ENCODE measurements at regions not wholly inside any gene's neighbourhood (a gene's known extent, or its start where the extent isn't known, plus 50 kb on each side); places are given as distances from the start of the nearest gene placed in this dataset.

DNA sequence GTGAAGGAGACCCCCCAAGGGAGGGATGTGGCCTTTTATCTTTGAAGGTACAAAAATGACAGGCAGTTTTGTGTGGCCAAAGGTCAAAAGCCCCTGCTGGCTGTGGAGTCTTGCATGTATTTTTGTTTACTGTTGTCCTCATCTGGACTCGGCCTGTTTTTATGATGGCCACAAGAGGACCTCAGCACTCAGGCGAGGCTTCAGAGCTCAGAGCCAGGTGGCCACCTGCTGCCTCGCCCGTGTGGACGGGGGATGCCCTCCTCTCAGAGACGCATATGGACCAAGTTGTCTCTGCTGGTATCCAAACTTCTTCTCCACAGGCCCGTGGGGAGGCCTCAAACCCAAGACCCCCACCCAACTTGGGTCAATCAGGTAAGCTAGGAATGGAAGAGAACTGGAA is 118.2 kb downstream of the DACT2 start:
- no peaks in the 10 kb centered on the region for H3K27me3 Mint-ChIP-seq (ENCODE audit: insufficient read depth, unreplicated experiment)
- 0 out of 2 replicates have a peak, but pooled peaks cover 4% of the 10 kb centered on the region for H3K9me3 ChIP-seq
- intact Hi-C loops (cut with micrococcal nuclease; ENCODE audit: unreplicated experiment): loop anchor here (2.0 to 5.0 kb wide), 2 partner anchors 61 to 155 kb away; no protein-coding TSS in a partner anchor
- POLR2A ChIA-PET: no interaction called here
- BruUV-seq (replicated peaks): no TSS peak
- peak in 1 of 2 experiments; percentile 30 for DNase-seq
- H3K27ac Mint-ChIP-seq (ENCODE audit: unreplicated experiment): no peak overlapping the region
- H3K4me1 ChIP-seq: no peaks in the 10 kb centered on the region
- H3K27me3 ChIP-seq (replicated peaks; ENCODE audit: control insufficient read depth, insufficient read depth, low read length): no peaks in the 10 kb centered on the region
- TF ChIP-seq, protein P1, sequence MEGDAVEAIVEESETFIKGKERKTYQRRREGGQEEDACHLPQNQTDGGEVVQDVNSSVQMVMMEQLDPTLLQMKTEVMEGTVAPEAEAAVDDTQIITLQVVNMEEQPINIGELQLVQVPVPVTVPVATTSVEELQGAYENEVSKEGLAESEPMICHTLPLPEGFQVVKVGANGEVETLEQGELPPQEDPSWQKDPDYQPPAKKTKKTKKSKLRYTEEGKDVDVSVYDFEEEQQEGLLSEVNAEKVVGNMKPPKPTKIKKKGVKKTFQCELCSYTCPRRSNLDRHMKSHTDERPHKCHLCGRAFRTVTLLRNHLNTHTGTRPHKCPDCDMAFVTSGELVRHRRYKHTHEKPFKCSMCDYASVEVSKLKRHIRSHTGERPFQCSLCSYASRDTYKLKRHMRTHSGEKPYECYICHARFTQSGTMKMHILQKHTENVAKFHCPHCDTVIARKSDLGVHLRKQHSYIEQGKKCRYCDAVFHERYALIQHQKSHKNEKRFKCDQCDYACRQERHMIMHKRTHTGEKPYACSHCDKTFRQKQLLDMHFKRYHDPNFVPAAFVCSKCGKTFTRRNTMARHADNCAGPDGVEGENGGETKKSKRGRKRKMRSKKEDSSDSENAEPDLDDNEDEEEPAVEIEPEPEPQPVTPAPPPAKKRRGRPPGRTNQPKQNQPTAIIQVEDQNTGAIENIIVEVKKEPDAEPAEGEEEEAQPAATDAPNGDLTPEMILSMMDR (IDR thresholded peaks at IDR 0.05; ENCODE audit: insufficient read depth in 1 of 2, low read depth in 1 of 2, low read length in 1 of 2, severe bottlenecking in 1 of 2, unreplicated experiment in 1 of 2): peak; percentile 39 to 41
- H3K36me3 ChIP-seq (ENCODE audit: control insufficient read depth, insufficient read depth, low read length): no peaks in the 10 kb centered on the region
- CTCF ChIA-PET: interaction anchor here (1.0 to 1.2 kb wide), 4 partner anchors 23 to 100 kb away, joined by 3 to 5 read pairs (median 4); no protein-coding TSS in a partner anchor
- no peaks in the 10 kb centered on the region for H3K9me3 Mint-ChIP-seq (ENCODE audit: unreplicated experiment)
- H3K4me3 ChIP-seq (ENCODE audit: low read depth, low read length): no peak overlapping the region
- peaks cover 7% of the 10 kb centered on the region for H3K4me1 Mint-ChIP-seq (ENCODE audit: low read depth, unreplicated experiment)
- H3K36me3 Mint-ChIP-seq (ENCODE audit: insufficient read depth, unreplicated experiment): no peaks in the 10 kb centered on the region
- no peak overlapping the region for H3K4me3 Mint-ChIP-seq (ENCODE audit: unreplicated experiment)

DNA sequence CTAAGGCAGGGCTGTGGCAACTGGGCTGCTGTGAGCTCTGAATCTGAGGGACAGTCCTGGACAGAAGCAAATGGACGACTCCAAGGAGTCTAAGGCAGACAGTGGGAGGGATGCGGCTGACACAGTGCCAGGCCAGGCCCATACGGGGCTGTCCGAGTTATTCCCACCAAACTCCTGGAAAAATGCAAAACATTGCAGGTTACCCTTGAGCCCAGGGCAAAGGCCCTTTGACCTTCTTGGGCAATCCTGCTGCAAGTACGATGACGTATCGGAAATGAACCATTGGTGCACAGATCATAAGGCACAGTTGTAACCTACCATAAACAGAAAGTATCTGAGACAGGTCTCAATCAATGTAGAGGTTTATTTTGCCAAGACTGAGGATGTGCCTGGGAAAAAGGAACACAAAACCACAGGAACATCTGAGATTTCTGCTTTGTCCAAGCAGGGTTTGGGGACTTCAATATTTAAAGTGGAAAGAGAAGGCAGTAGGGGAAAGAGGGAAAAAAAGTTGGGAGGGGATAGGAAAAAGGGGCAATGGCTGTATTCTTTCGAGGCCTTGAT is 118.9 kb downstream of the DACT2 start:
- no peak for DNase-seq
- Histone ChIP-seq H3K4me1 (no peaks in the 10 kb centered on the region), H3K9me3 (0 out of 2 replicates have a peak, but pooled peaks cover 4% of the 10 kb centered on the region), H3K4me3 (ENCODE audit: low read depth, low read length) (no peak overlapping the region), H3K27me3 (replicated peaks; ENCODE audit: control insufficient read depth, insufficient read depth, low read length) (no peaks in the 10 kb centered on the region), H3K36me3 (ENCODE audit: control insufficient read depth, insufficient read depth, low read length) (no peaks in the 10 kb centered on the region)
- H3K36me3 Mint-ChIP-seq (ENCODE audit: insufficient read depth, unreplicated experiment): no peaks in the 10 kb centered on the region
- CTCF ChIA-PET: interaction anchor here (1.0 to 1.2 kb wide), 4 partner anchors 22 to 101 kb away, joined by 3 to 5 read pairs (median 4); no protein-coding TSS in a partner anchor
- peaks cover 7% of the 10 kb centered on the region for H3K4me1 Mint-ChIP-seq (ENCODE audit: low read depth, unreplicated experiment)
- H3K27ac Mint-ChIP-seq (ENCODE audit: unreplicated experiment): peak overlapping the region; percentile 20
- no peak overlapping the region for H3K4me3 Mint-ChIP-seq (ENCODE audit: unreplicated experiment)
- TF ChIP-seq, protein P1 (IDR thresholded peaks at IDR 0.05; ENCODE audit: insufficient read depth in 1 of 2, low read depth in 1 of 2, low read length in 1 of 2, severe bottlenecking in 1 of 2, unreplicated experiment in 1 of 2): no peak
- H3K9me3 Mint-ChIP-seq (ENCODE audit: unreplicated experiment): no peaks in the 10 kb centered on the region
- BruUV-seq (replicated peaks): no TSS peak
- POLR2A ChIA-PET: interaction anchor here (0.6 kb wide), 1 partner anchor 64 kb away, joined by 3 read pairs; no protein-coding TSS in a partner anchor
- no peaks in the 10 kb centered on the region for H3K27me3 Mint-ChIP-seq (ENCODE audit: insufficient read depth, unreplicated experiment)
- intact Hi-C loops (cut with micrococcal nuclease; ENCODE audit: unreplicated experiment): loop anchor here (2.0 to 5.0 kb wide), 2 partner anchors 62 to 156 kb away; no protein-coding TSS in a partner anchor

DNA sequence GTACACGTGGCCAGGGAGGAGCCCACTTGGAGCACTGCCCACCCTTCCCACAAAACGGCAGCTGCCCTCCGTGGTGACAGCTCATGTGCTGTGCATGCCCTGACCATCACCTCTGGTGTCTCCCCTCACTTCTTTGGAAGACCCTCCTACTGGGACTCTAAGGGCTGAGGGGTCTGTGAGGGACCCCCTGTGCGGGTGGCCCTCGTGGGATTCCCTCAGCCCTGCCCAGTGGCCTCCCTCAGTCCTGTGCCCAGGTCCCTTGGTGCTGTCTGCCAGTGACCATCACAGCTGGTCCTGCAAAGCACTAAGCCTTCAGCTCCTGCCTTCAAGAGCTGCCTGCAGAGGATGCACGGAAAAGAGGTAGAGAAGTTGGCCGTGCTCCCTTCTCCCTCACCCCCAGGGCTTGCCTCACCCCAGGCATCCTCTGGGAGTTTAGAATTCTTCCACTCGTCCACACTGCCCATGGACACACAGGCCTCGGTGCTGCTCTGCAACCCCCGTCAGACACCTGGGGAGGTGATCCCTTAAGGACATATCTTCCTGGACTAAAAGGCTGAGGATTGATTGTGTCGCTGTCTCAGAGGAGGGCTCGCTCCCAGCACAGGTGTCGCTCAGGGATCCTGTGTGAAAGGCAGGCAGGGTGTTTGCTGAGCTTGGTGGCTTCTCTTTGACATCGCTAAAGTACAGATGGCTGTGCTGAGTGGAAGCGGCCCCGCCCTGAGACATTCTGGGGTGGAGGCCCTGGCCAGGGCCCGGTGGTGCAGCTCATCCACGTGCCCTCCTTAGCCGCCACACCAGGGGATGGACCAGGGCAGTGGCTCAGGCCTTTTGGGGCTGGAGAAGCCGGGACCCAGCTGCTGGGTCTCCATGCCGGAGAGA is 119.5 kb upstream of the FRMD1 start:
- no peaks in the 10 kb centered on the region for H3K4me1 ChIP-seq

More for the DNA sequence above, 119.5 kb upstream of the FRMD1 start:
- Mint-ChIP-seq H3K9me3 (ENCODE audit: unreplicated experiment) (no peaks in the 10 kb centered on the region), H3K4me1 (ENCODE audit: low read depth, unreplicated experiment) (peaks cover 7% of the 10 kb centered on the region), H3K4me3 (ENCODE audit: unreplicated experiment) (no peak overlapping the region), H3K27ac (ENCODE audit: unreplicated experiment) (no peak overlapping the region), H3K27me3 (ENCODE audit: insufficient read depth, unreplicated experiment) (no peaks in the 10 kb centered on the region), H3K36me3 (ENCODE audit: insufficient read depth, unreplicated experiment) (no peaks in the 10 kb centered on the region)
- Histone ChIP-seq H3K9me3 (no peaks in the 10 kb centered on the region), H3K4me3 (ENCODE audit: low read depth, low read length) (no peak overlapping the region), H3K36me3 (ENCODE audit: control insufficient read depth, insufficient read depth, low read length) (no peaks in the 10 kb centered on the region), H3K27me3 (replicated peaks; ENCODE audit: control insufficient read depth, insufficient read depth, low read length) (no peaks in the 10 kb centered on the region)
- BruUV-seq (replicated peaks): no TSS peak
- peak in 1 of 2 experiments; percentile 35 for DNase-seq
- ChIA-PET POLR2A (no interaction called here), CTCF (no interaction called here)
- TF ChIP-seq, protein P1 (IDR thresholded peaks at IDR 0.05; ENCODE audit: insufficient read depth in 1 of 2, low read depth in 1 of 2, low read length in 1 of 2, severe bottlenecking in 1 of 2, unreplicated experiment in 1 of 2): no peak
- intact Hi-C loops (cut with micrococcal nuclease; ENCODE audit: unreplicated experiment): no loop called here

All from Caco-2 (cell line).